Right lobe of liver (tissue), 4 donors: ENCODE measurements at regions not wholly inside any gene's neighbourhood (a gene's known extent, or its start where the extent isn't known, plus 50 kb on each side); places are given as distances from the start of the nearest gene placed in this dataset.

ENCODE experiments used
- POLR2A ChIP-seq: fragments of 450-650 bp; IDR thresholded peaks from one replicate; pipeline ENCODE4 v1.6.1; 2017; ENCODE audit warnings: antibody characterized with exemption, mild to moderate bottlenecking
- TF ChIP-seq, protein P1 (sequence below), 4 donors: fragments of 200-600 bp in 3 of 4; fragments of 450-650 bp in 1 of 4; IDR thresholded peaks; one replicate each; pipeline versions ENCODE4 v1.5.1 to v1.8.0; 2016 to 2022; ENCODE audit warnings: antibody characterized with exemption in 4 of 4, mild to moderate bottlenecking in 2 of 4
- donor health status: DM: no; HTN: no; CAD: no.
- donor health status: DM: no; HTN: no; CAD: no.
- donor health status: DM: no; HTN: yes; CAD: no.

DNA sequence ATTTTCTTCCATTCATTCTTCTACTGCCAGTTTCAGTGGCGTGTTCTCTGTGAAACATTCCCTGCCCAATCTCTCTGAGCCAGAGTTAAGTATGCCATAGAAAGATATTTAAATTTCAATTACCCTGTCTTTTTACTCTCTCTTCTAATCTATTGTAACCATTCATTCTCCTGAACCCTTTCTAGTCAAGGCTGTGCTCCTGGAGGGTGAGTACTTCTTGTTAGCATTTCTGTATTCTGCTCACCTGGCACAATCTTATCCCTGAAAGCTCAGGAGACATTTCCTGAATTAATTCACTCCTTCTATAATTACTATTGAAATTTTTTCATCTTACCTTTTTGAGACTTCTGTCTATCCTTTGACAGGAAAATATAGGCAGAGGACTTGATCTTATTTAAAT is 271.7 kb downstream of the HGF start:
- TF ChIP-seq, protein P1, sequence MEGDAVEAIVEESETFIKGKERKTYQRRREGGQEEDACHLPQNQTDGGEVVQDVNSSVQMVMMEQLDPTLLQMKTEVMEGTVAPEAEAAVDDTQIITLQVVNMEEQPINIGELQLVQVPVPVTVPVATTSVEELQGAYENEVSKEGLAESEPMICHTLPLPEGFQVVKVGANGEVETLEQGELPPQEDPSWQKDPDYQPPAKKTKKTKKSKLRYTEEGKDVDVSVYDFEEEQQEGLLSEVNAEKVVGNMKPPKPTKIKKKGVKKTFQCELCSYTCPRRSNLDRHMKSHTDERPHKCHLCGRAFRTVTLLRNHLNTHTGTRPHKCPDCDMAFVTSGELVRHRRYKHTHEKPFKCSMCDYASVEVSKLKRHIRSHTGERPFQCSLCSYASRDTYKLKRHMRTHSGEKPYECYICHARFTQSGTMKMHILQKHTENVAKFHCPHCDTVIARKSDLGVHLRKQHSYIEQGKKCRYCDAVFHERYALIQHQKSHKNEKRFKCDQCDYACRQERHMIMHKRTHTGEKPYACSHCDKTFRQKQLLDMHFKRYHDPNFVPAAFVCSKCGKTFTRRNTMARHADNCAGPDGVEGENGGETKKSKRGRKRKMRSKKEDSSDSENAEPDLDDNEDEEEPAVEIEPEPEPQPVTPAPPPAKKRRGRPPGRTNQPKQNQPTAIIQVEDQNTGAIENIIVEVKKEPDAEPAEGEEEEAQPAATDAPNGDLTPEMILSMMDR (IDR thresholded peaks at IDR 0.05), result no peak
- no peak for TF ChIP-seq POLR2A
